H1 (cell line): ENCODE measurements at regions not wholly inside any gene's neighbourhood (a gene's known extent, or its start where the extent isn't known, plus 50 kb on each side); places are given as distances from the start of the nearest gene placed in this dataset.

Experiments
- BRCA1 ChIP-seq: IDR thresholded peaks from 2 replicates; pipeline ENCODE4 v1.6.1; 2012; ENCODE audit warnings: low read depth, low read length, improper control_type of control experiment
- CBX5 ChIP-seq: fragments of 300-800, 300-1000 bp; sonication (generic); IDR thresholded peaks from 2 replicates; pipeline ENCODE4 v1.7.1; 2016; ENCODE audit warnings: antibody characterized with exemption, low read length, low read depth
- CEBPB ChIP-seq: IDR thresholded peaks from 2 replicates; pipeline ENCODE4 v1.6.1; 2012; ENCODE audit warnings: low read depth, low read length
- EZH2 ChIP-seq: fragments of 200-600 bp; sonication (generic); IDR thresholded peaks from 2 replicates; pipeline ENCODE4 v1.7.1; 2012; ENCODE audit warnings: low read depth, mild to moderate bottlenecking, moderate library complexity, low read length, inconsistent platforms; ENCODE audit not compliant: severe bottlenecking
- GABPA ChIP-seq: IDR thresholded peaks from 2 replicates; pipeline ENCODE4 v1.6.1; 2011; ENCODE audit warnings: mild to moderate bottlenecking, low read length, moderate library complexity, borderline replicate concordance; ENCODE audit not compliant: insufficient read depth
- NRF1 ChIP-seq: IDR thresholded peaks from 2 replicates; pipeline ENCODE4 v1.6.1; 2011; ENCODE audit warnings: mild to moderate bottlenecking, low read depth, low read length, improper control_type of control experiment
- POLR2AphosphoS5 ChIP-seq: IDR thresholded peaks from 2 replicates; pipeline ENCODE4 v1.6.1; 2011; ENCODE audit warnings: low read depth, low read length
- SUZ12 ChIP-seq: fragments of 200-600 bp; sonication (generic); IDR thresholded peaks from 2 replicates; pipeline ENCODE4 v1.6.1; 2012; ENCODE audit warnings: mild to moderate bottlenecking, inconsistent platforms, low read length, moderate library complexity, mixed read lengths
- TF ChIP-seq, protein P1 (sequence below), 3 experiments: IDR thresholded peaks; 1 replicate in 2 of 3; 2 replicates in 1 of 3; pipeline versions ENCODE4 v1.5.1 to v1.6.1; 2011; ENCODE audit warnings: low read length in 3 of 3, mild to moderate bottlenecking in 3 of 3, inconsistent platforms in 2 of 3, low read depth in 1 of 3, moderate library complexity in 1 of 3; ENCODE audit not compliant: insufficient read depth in 1 of 3; ENCODE audit errors: control extremely low read depth in 1 of 3
- TF ChIP-seq, protein P2 (sequence below): IDR thresholded peaks from 2 replicates; pipeline ENCODE4 v1.6.1; 2012; ENCODE audit warnings: inconsistent platforms

DNA sequence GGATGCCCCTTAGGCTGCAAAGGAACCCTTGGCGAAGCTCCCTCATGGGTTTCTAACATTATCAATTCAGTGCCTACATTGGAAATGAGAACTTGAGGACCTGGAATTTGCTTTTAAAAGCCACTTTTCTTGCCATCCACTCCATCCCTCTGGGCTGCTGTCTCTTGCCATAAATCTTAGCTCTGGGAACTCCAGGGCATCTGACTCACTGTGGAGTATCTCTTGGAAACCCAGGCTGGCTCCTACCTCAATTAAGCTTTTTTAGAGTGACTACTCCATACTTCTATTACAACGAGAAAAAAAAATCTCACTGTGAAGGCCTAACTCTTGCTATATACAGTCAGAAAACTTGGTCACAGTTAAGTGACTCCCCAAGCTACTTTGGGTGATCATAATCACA, 227.2 kb upstream of the SETBP1 start:
- no peak for TF ChIP-seq NRF1
- TF ChIP-seq, protein P1, sequence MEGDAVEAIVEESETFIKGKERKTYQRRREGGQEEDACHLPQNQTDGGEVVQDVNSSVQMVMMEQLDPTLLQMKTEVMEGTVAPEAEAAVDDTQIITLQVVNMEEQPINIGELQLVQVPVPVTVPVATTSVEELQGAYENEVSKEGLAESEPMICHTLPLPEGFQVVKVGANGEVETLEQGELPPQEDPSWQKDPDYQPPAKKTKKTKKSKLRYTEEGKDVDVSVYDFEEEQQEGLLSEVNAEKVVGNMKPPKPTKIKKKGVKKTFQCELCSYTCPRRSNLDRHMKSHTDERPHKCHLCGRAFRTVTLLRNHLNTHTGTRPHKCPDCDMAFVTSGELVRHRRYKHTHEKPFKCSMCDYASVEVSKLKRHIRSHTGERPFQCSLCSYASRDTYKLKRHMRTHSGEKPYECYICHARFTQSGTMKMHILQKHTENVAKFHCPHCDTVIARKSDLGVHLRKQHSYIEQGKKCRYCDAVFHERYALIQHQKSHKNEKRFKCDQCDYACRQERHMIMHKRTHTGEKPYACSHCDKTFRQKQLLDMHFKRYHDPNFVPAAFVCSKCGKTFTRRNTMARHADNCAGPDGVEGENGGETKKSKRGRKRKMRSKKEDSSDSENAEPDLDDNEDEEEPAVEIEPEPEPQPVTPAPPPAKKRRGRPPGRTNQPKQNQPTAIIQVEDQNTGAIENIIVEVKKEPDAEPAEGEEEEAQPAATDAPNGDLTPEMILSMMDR (IDR thresholded peaks at IDR 0.05; ENCODE audit: control extremely low read depth in 1 of 3, insufficient read depth in 1 of 3, low read depth in 1 of 3, low read length in 3 of 3): no peak
- TF ChIP-seq EZH2: no peak
- TF ChIP-seq BRCA1: no peak
- no peak for TF ChIP-seq GABPA
- TF ChIP-seq CBX5: no peak
- TF ChIP-seq POLR2AphosphoS5: no peak
- TF ChIP-seq, protein P2, sequence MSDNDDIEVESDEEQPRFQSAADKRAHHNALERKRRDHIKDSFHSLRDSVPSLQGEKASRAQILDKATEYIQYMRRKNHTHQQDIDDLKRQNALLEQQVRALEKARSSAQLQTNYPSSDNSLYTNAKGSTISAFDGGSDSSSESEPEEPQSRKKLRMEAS: no peak
- no peak for TF ChIP-seq SUZ12
- TF ChIP-seq CEBPB: no peak
